ENCODE measurements at regions not wholly inside any gene's neighbourhood (a gene's known extent, or its start where the extent isn't known, plus 50 kb on each side); places are given as distances from the start of the nearest gene placed in this dataset.

- TF ChIP-seq ZNF660 (CRISPR knock-in tag; IDR thresholded peaks at IDR 0.05; ENCODE audit: borderline replicate concordance, low read depth) (no peak), THAP7 (CRISPR knock-in tag; IDR thresholded peaks at IDR 0.05) (no peak)
These were observed 124.7 kb downstream of the ICOS start (continued) for GRCh38 chr2:204061241-204061640.

- 47% methylated on average over 5 of the region's 5 CpGs for WGBS (ENCODE audit: low lambda C conversion rate)
- BruUV-seq (replicated peaks): no TSS peak
- Histone ChIP-seq H3K9me3 (ENCODE audit: low read length) (no peaks in the 10 kb centered on the region), H3K36me3 (replicated peaks in 1 of 2; ENCODE audit: control insufficient read depth in 1 of 2, insufficient read depth in 2 of 2, low read length in 2 of 2) (no peaks in the 10 kb centered on the region), H4K20me1 (ENCODE audit: insufficient read depth, low read length) (no peaks in the 10 kb centered on the region), H3K27me3 (ENCODE audit: control insufficient read depth in 1 of 2, insufficient read depth in 2 of 2, low read length in 2 of 2) (peaks cover 0 to 2% of the 10 kb centered on the region in 2 experiments; a peak in 2 of 5 replicates), H3K9ac (ENCODE audit: insufficient read depth, low read depth, low read length) (no peak overlapping the region), H3K79me2 (ENCODE audit: insufficient read depth, low read length) (no peaks in the 10 kb centered on the region), H3K4me3 (replicated peaks in 1 of 3; ENCODE audit: insufficient read depth in 1 of 3, low read depth in 2 of 3, low read length in 3 of 3) (no peak overlapping the region), H2AFZ (ENCODE audit: low read length) (no peak overlapping the region), H3K4me1 (ENCODE audit: insufficient read depth, low read length) (no peaks in the 10 kb centered on the region), H3K27ac (ENCODE audit: extremely low read length, insufficient read depth, low read length) (no peak overlapping the region), H3K4me2 (ENCODE audit: low read depth, low read length) (no peak overlapping the region)
- no peak for DNase-seq (ENCODE audit: low spot score)
- no peak for FAIRE-seq
- ChIA-PET CTCF (ENCODE audit: low intra/inter-chr PET ratio, low total read pairs) (no interaction called here), POLR2A (no interaction called here)
- intact Hi-C loops (cut with micrococcal nuclease; ENCODE audit: unreplicated experiment) (no loop called here), in situ Hi-C loops (cut with HindIII; ENCODE audit: extremely low pct_ligation_motif_present, low pct_unique_long_range_greater_than_20kb) (no loop called here)
- ATAC-seq: no peak
- TF ChIP-seq ZNF446 (CRISPR knock-in tag; IDR thresholded peaks at IDR 0.05): no peak
- no peak for TF ChIP-seq RARA (CRISPR knock-in tag; IDR thresholded peaks at IDR 0.05)
- TF ChIP-seq ERF (CRISPR knock-in tag; IDR thresholded peaks at IDR 0.05): no peak
- no peak for TF ChIP-seq SOX6 (IDR thresholded peaks at IDR 0.05)
- no peak for TF ChIP-seq SOX6 (CRISPR knock-in tag; IDR thresholded peaks at IDR 0.05)
- TF ChIP-seq HOXD1 (CRISPR knock-in tag; IDR thresholded peaks at IDR 0.05): no peak
- TF ChIP-seq ATF2 (CRISPR knock-in tag; IDR thresholded peaks at IDR 0.05): no peak
- no peak for TF ChIP-seq ZSCAN29 (CRISPR knock-in tag; conservative IDR thresholded peaks at IDR 0.05)
- TF ChIP-seq TIGD3 (CRISPR knock-in tag; IDR thresholded peaks at IDR 0.05; ENCODE audit: borderline replicate concordance): no peak
- no peak for TF ChIP-seq ZNF460 (CRISPR knock-in tag; IDR thresholded peaks at IDR 0.05; ENCODE audit: borderline replicate concordance)
- TF ChIP-seq, protein P1, sequence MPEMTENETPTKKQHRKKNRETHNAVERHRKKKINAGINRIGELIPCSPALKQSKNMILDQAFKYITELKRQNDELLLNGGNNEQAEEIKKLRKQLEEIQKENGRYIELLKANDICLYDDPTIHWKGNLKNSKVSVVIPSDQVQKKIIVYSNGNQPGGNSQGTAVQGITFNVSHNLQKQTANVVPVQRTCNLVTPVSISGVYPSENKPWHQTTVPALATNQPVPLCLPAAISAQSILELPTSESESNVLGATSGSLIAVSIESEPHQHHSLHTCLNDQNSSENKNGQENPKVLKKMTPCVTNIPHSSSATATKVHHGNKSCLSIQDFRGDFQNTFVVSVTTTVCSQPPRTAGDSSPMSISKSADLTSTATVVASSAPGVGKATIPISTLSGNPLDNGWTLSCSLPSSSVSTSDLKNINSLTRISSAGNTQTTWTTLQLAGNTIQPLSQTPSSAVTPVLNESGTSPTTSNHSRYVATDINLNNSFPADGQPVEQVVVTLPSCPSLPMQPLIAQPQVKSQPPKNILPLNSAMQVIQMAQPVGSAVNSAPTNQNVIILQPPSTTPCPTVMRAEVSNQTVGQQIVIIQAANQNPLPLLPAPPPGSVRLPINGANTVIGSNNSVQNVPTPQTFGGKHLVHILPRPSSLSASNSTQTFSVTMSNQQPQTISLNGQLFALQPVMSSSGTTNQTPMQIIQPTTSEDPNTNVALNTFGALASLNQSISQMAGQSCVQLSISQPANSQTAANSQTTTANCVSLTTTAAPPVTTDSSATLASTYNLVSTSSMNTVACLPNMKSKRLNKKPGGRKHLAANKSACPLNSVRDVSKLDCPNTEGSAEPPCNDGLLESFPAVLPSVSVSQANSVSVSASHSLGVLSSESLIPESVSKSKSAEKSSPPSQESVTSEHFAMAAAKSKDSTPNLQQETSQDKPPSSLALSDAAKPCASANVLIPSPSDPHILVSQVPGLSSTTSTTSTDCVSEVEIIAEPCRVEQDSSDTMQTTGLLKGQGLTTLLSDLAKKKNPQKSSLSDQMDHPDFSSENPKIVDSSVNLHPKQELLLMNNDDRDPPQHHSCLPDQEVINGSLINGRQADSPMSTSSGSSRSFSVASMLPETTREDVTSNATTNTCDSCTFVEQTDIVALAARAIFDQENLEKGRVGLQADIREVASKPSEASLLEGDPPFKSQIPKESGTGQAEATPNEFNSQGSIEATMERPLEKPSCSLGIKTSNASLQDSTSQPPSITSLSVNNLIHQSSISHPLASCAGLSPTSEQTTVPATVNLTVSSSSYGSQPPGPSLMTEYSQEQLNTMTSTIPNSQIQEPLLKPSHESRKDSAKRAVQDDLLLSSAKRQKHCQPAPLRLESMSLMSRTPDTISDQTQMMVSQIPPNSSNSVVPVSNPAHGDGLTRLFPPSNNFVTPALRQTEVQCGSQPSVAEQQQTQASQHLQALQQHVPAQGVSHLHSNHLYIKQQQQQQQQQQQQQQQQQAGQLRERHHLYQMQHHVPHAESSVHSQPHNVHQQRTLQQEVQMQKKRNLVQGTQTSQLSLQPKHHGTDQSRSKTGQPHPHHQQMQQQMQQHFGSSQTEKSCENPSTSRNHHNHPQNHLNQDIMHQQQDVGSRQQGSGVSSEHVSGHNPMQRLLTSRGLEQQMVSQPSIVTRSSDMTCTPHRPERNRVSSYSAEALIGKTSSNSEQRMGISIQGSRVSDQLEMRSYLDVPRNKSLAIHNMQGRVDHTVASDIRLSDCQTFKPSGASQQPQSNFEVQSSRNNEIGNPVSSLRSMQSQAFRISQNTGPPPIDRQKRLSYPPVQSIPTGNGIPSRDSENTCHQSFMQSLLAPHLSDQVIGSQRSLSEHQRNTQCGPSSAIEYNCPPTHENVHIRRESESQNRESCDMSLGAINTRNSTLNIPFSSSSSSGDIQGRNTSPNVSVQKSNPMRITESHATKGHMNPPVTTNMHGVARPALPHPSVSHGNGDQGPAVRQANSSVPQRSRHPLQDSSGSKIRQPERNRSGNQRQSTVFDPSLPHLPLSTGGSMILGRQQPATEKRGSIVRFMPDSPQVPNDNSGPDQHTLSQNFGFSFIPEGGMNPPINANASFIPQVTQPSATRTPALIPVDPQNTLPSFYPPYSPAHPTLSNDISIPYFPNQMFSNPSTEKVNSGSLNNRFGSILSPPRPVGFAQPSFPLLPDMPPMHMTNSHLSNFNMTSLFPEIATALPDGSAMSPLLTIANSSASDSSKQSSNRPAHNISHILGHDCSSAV (CRISPR knock-in tag; IDR thresholded peaks at IDR 0.05; ENCODE audit: borderline replicate concordance): no peak
These were observed 127.6 kb downstream of the ICOS start for GRCh38 chr2:204064119-204064518.
